Left colon (tissue), 2 donors: ENCODE measurements at regions not wholly inside any gene's neighbourhood (a gene's known extent, or its start where the extent isn't known, plus 50 kb on each side); places are given as distances from the start of the nearest gene placed in this dataset.

ENCODE experiments used
- ATAC-seq: fragments of 200-7000 bp; cut with Tn5 transposase; one replicate; pipeline ENCODE4 v1.9.1; 2020; ENCODE audit warnings: mild to moderate bottlenecking, moderate library complexity
- DNase-seq, 2 donors: peaks; one replicate each; pipeline ENCODE4 v3.0.0-alpha.2; 2020
- intact Hi-C, 2 donors: fragments of 100-400 bp; cut with DNase I in 1 of 2; cut with micrococcal nuclease in 1 of 2; formaldehyde crosslinking; loops; one replicate each; pipeline versions ENCODE4 v1.11.2 to v1.14.0; 2022; cut with DNase I, micrococcal nuclease
- donor health status: DM: no; HTN: no; CAD: no.
- donor health status: DM: yes; HTN: yes; CAD: no.

DNA sequence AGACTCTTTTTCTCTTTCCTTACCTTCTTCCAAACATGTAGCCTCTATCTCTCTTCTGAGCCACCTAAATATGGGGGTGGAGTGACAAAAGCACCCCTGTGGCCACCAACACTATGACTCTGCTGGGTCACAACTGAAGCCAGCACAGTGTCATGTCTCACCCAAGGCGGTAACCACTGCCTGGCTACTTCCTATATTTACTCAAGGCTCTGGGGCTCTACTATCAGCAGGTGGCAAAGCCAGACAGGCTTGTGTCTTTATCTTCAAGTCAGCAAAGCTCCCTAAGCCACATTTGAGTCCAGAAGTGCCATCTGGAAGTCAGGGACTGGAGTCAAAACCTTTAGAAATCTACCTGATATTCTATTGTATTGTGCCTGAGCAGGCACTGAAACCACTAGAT is 1515.2 kb downstream of the PLA2G4A start:
- intact Hi-C loops, result no loop called here
- DNase-seq, result no peak
- no peak for ATAC-seq

- no peak for DNase-seq
- intact Hi-C loops, result no loop called here
- no peak for ATAC-seq
Observed at GRCh38 chr1:188350104-188350503, 1521.4 kb downstream of the PLA2G4A start.

DNA sequence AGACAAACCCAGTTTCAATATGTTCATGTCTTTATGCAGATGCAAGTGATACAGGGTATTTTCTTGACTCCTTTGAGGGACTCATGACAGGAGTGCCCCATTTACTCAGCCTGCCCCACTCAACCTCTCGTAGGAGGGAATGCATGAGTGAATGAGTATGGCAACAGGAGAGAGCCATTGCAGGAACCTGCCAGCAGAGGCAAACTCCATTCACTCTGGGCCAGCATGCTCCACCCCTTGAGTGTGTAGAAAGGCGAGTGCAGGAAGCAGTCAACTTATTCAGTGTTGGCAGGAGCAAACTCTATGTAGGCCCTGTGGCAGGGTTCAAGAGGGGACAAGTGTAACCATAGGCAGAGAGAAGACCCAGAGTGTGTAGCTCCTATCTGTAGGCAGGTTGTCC is 1526.3 kb downstream of the PLA2G4A start:
- DNase-seq, result no peak
- ATAC-seq, result no peak
- intact Hi-C loops, result no loop called here

GRCh38 chr1:188355847-188356246 is 1527.1 kb downstream of the PLA2G4A start:
- DNase-seq (no peak), ATAC-seq (no peak)
- intact Hi-C loops, result no loop called here

DNA sequence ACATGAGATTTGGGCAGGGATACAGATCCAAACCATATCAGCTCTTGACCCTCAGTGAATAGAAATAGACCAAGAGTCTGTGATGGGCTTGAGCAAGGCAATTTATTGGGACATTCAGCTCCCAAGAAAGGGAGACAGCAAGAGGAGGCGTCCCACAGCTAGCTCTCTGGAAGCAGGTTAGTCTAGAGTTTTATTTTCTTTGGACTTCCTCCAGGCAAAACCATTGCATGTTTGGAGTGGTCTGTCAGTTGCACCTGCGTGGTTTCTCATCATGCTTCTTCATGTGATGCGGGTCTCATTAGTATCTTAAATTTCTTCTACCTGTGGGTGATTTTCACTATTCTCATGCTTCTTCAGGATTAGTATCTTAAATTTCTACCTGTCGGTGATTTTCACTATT is 1530.6 kb downstream of the PLA2G4A start:
- DNase-seq (no peak), ATAC-seq (no peak)
- intact Hi-C loops, result no loop called here

DNA sequence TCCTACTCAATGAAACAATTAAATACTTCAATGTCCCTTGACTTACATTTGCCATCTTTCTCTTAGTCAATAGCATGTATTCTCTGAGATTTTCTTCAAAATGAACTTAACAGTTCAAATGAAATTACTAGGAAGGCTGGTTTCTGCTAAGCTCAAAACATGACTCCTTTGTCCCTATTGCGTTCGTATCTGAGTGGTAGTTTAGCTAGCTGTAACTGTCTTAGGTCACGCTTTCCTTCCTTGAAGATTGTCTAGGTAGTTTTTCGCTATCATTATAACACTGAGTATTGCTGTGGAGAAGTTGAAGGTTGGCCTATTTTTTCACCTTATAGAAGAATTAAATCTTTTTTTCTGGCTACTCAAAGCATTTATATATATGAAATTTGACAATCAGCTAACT is 1535.2 kb downstream of the PLA2G4A start:
- intact Hi-C loops, result no loop called here
- ATAC-seq, result no peak

GRCh38 chr1:188364927-188365449 is 1536.2 kb downstream of the PLA2G4A start:
- DNase-seq (no peak), ATAC-seq (no peak)
- intact Hi-C loops, result no loop called here

More for the DNA sequence above, 1535.2 kb downstream of the PLA2G4A start:
- no peak for DNase-seq

- no peak for ATAC-seq
- no peak for DNase-seq
- intact Hi-C loops, result no loop called here
Observed at GRCh38 chr1:188365874-188366273, 1537.1 kb downstream of the PLA2G4A start.

GRCh38 chr1:188367661-188368060 is 1538.9 kb downstream of the PLA2G4A start:
- intact Hi-C loops, result no loop called here
- ATAC-seq (no peak), DNase-seq (no peak)

GRCh38 chr1:188371295-188371806 is 1542.6 kb downstream of the PLA2G4A start:
- DNase-seq (no peak), ATAC-seq (no peak)
- intact Hi-C loops, result no loop called here

DNA sequence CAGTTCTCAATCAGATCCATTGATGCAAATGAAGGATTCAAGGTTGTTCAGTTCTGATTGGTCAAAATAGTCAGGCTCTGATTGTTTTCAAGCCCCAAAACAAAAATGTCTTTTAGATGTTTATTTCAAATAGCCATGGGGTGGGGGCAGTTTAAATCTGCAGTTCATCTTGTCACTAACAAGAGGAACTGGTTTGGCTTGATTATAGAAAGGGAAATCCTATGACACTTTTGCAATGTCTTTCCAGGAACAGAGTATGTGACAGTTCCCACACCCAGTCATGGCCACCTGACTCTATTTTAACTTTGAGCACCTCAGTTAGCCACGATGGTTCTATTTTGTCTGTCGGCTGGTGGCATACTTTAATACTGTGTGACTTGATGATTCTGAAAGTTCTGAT is 1544.1 kb downstream of the PLA2G4A start:
- ATAC-seq (no peak), DNase-seq (no peak)
- intact Hi-C loops, result no loop called here

- DNase-seq (no peak), ATAC-seq (no peak)
- intact Hi-C loops, result no loop called here
Observed at GRCh38 chr1:188382851-188383250, 1554.1 kb downstream of the PLA2G4A start.

DNA sequence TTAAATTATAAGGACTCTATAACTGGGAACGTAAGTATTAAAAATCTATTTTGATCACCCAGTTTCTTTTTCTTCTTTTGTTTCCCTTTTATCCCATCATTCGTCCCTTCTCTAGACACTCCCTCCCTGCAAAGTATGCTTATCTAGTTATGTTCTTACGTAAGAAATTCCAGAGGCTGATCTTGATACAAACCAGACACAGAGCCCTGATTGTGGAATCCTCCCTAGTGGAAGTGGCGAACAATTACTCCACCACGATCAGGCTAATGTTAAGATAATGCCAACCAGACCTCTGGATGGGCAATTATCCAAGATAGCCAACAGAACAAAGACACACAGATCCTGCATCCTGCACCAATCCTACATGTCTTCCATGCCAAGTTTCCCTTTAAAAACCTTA is 1557.4 kb downstream of the PLA2G4A start:
- DNase-seq, result no peak
- intact Hi-C loops, result no loop called here
- ATAC-seq, result no peak

- DNase-seq, result no peak
- ATAC-seq, result no peak
- intact Hi-C loops, result no loop called here
Observed at GRCh38 chr1:188386666-188387065, 1557.9 kb downstream of the PLA2G4A start.

- intact Hi-C loops, result no loop called here
- DNase-seq (no peak), ATAC-seq (no peak)
Observed at GRCh38 chr1:188394677-188395076, 1565.9 kb downstream of the PLA2G4A start.

DNA sequence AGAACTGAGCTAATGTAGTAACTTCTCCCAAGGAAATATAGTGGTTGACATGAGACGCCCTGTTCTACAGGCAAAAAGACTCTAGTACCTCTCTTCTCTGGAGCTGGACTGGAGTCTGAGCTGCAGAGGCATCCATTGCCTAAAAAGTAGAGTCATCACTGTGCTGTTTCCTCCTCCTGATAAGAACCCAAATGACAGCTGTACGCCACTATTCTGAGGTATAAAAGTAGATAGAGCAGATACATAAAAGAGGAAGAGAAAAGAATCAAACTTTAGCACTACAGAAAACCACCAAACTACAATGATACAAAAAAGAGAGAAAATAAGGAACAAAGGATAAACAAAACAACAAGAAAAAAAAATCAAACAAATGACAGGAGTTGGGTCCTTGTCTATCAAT is 1568.8 kb downstream of the PLA2G4A start:
- ATAC-seq (no peak), DNase-seq (no peak)
- intact Hi-C loops, result no loop called here

GRCh38 chr1:188402986-188403385 is 1574.2 kb downstream of the PLA2G4A start:
- ATAC-seq (no peak), DNase-seq (no peak)
- intact Hi-C loops, result no loop called here

- DNase-seq (no peak), ATAC-seq (no peak)
- intact Hi-C loops, result no loop called here
Observed at GRCh38 chr1:188406636-188407035, 1577.9 kb downstream of the PLA2G4A start.

- no peak for ATAC-seq
- intact Hi-C loops, result no loop called here
- no peak for DNase-seq
Observed at GRCh38 chr1:188420177-188420576, 1591.4 kb downstream of the PLA2G4A start.

- no peak for DNase-seq
- intact Hi-C loops, result no loop called here
- ATAC-seq, result no peak
Observed at GRCh38 chr1:188423073-188423472, 1594.3 kb downstream of the PLA2G4A start.

GRCh38 chr1:188424176-188424575 is 1595.4 kb downstream of the PLA2G4A start:
- intact Hi-C loops, result no loop called here
- ATAC-seq (no peak), DNase-seq (no peak)

DNA sequence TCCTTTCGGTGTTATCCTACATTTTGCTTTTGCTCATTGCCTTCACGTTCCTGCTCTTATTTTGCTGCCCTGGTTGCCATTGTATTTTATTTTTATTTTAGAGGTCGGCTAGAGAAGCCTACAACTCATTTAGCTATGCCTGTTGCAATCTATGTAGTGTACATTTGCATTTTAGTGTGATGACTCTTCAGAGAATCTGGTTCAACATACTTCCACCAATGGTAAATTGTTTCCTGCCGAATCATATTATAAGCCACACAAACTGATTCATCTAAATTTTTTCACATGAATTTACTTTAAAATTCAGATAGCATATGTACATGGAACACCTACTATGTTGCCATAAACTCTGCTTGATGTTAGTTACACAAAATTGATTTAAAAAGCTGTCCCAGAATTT is 1596.9 kb downstream of the PLA2G4A start:
- intact Hi-C loops, result no loop called here
- ATAC-seq (no peak), DNase-seq (no peak)
